WI38 (cell line): ENCODE measurements at regions not wholly inside any gene's neighbourhood (a gene's known extent, or its start where the extent isn't known, plus 50 kb on each side); places are given as distances from the start of the nearest gene placed in this dataset.

Experiments
- H3K4me3 ChIP-seq: 2 replicates; pipeline ENCODE4 v1.5.1; 2011; ENCODE audit warnings: low read depth, mild to moderate bottlenecking, control low read depth, low read length
- CTCF ChIP-seq: IDR thresholded peaks from 2 replicates; pipeline ENCODE4 v1.5.1; 2012; ENCODE audit warnings: low read depth, mild to moderate bottlenecking, control low read depth, low read length

DNA sequence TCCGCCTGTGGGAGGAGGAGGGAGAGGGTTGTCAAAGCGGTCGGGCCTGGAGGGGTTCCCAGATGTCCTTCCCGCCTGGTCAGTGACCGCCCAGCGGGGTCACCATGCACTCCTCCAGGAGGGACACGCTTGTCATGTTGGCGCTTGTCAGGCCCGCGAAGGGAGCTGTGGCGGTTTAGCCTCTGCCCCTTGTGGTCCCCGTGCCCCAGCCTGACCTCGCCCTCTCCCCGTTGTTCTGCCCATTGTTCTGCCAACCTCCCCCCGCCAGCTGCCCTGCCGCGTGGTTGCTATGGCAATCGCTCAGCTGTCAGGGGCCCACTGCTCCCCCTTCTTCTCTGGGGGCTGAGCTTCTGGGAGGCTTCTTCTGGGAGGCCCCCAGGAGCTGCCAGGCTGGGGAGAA, 146.4 kb upstream of the CIBAR2 start:
- TF ChIP-seq CTCF = no peak

GRCh38 chr16:85259115-85259831, 147.0 kb upstream of the CIBAR2 start:
- no peak overlapping the region for H3K4me3 ChIP-seq
- TF ChIP-seq CTCF = no peak

More for the DNA sequence above, 146.4 kb upstream of the CIBAR2 start:
- no peak overlapping the region for H3K4me3 ChIP-seq

- no peak overlapping the region for H3K4me3 ChIP-seq
- no peak for TF ChIP-seq CTCF
Measured at GRCh38 chr16:85259832-85260167, 147.5 kb upstream of the CIBAR2 start.

DNA sequence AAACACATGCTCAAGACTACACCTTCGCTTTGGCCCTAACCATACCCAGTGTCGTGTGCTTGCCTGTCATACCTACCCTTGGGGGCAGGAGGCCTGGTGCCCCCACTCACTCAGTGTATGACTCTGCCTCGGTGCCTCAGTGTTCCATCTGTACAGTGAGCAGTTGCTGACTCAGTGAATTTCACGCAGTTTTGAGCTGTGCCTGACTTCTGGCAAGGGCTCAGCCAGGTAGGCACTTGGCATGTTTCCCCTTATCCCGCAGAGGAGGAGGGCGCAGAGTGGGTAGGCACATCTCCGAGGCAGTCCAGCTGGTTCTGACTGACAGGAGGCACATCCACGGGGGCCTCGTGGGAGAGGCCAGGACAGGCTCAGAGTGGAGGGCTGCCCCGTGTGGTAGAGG, 148.9 kb upstream of the CIBAR2 start:
- no peak for TF ChIP-seq CTCF
- H3K4me3 ChIP-seq = no peak overlapping the region

GRCh38 chr16:85261657-85262557, 149.6 kb upstream of the CIBAR2 start:
- TF ChIP-seq CTCF = no peak
- H3K4me3 ChIP-seq = no peak overlapping the region

DNA sequence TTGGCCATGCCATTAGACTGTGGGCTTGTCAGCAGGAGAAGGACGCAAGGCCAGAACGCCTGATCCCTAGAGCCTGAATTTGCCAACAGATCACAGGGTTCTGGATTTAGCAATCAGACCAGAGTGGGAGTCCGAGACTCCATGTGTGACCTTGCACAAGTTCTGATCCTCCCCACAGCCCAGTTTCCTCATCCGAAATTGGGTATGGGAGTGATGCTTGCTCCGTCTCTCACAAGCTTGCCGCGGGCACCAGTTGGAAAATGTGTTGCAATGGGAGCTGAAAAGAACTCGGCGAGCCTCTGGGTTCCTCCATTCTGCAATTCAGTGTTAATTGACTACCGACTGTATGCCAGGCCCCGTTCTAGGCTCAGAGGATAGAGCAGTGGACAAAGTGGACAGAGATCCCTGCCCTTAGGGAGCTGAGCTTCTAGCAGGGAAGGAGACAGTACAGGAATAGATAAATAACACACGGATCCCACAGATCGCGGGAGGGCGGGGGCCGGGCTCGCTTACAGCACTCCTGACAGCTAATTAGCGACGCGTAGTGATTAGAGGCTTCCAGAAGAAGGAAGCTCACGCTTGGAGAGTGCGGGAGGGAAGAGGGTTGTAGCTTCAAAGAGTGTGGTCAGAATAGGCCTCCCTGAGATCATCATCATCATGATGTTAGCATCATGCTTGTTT, 150.4 kb upstream of the CIBAR2 start:
- no peak overlapping the region for H3K4me3 ChIP-seq
- TF ChIP-seq CTCF = no peak

GRCh38 chr16:85263239-85263585, 150.9 kb upstream of the CIBAR2 start:
- TF ChIP-seq CTCF = no peak

More at GRCh38 chr16:85263239-85263585, 150.9 kb upstream of the CIBAR2 start:
- H3K4me3 ChIP-seq = no peak overlapping the region
